ENCODE measurements at regions not wholly inside any gene's neighbourhood (a gene's known extent, or its start where the extent isn't known, plus 50 kb on each side); places are given as distances from the start of the nearest gene placed in this dataset.

DNA sequence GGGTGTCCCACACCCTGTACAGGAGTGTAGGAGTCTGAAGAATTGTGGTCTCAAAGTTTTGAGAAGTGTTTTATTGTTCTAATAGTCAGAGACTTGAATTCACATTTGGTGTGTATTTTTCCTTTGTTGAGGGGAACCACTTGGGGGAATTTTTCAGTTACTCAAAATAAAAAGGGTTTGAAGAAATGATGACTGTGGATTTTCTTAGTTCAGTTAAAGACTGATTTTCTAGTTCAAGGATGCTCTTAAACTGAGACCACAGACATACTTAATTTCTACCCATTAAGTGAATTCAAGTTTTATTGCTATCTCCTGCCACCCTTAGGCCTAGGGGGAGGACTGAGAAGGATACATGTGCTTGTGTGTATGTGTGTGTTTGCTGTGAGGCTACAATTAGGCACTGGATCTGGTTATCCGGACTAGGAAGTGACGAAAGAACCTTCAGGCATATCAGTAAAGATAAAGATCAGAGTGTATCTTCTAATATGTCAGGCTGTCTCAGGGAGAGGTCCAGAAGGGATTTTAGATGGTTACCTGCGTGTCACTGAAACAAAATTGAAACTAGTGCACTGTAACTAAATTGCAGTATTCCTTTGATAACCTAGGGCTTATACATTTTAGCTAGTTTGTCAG lies 234.9 kb upstream of the DACH1 start:
- H3K27me3 ChIP-seq (ENCODE audit: control insufficient read depth, insufficient read depth, low read length) = no peaks in the 10 kb centered on the region
- H3K9ac ChIP-seq (ENCODE audit: insufficient read depth, low read length) = no peak overlapping the region
- H2AFZ ChIP-seq (ENCODE audit: low read length) = no peak overlapping the region
- H3K36me3 ChIP-seq (ENCODE audit: control insufficient read depth, insufficient read depth, low read length) = no peaks in the 10 kb centered on the region
- no peaks in the 10 kb centered on the region for H3K4me1 ChIP-seq (ENCODE audit: control insufficient read depth, extremely low read depth, insufficient read depth, low read length)
- H3K79me2 ChIP-seq (ENCODE audit: control insufficient read depth, insufficient read depth, low read length) = no peaks in the 10 kb centered on the region
- no peak overlapping the region for H3K27ac ChIP-seq (ENCODE audit: insufficient read depth, low read length)
- no peak for DNase-seq (ENCODE audit: low read depth in 2 of 2)
- no peaks in the 10 kb centered on the region for H4K20me1 ChIP-seq (ENCODE audit: control insufficient read depth, extremely low read depth, insufficient read depth, low read length)
- no peak overlapping the region for H3K4me3 ChIP-seq (replicated peaks in 1 of 4; ENCODE audit: control extremely low read depth in 1 of 4, insufficient read depth in 1 of 4, low read depth in 3 of 4, low read length in 4 of 4)
- TF ChIP-seq, protein P1, sequence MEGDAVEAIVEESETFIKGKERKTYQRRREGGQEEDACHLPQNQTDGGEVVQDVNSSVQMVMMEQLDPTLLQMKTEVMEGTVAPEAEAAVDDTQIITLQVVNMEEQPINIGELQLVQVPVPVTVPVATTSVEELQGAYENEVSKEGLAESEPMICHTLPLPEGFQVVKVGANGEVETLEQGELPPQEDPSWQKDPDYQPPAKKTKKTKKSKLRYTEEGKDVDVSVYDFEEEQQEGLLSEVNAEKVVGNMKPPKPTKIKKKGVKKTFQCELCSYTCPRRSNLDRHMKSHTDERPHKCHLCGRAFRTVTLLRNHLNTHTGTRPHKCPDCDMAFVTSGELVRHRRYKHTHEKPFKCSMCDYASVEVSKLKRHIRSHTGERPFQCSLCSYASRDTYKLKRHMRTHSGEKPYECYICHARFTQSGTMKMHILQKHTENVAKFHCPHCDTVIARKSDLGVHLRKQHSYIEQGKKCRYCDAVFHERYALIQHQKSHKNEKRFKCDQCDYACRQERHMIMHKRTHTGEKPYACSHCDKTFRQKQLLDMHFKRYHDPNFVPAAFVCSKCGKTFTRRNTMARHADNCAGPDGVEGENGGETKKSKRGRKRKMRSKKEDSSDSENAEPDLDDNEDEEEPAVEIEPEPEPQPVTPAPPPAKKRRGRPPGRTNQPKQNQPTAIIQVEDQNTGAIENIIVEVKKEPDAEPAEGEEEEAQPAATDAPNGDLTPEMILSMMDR (conservative IDR thresholded peaks at IDR 0.05 in 1 of 2, IDR thresholded peaks at IDR 0.05 in 1 of 2; ENCODE audit: low read depth in 1 of 2, low read length in 2 of 2) = no peak
- no peak for TF ChIP-seq EZH2 (IDR thresholded peaks at IDR 0.05; ENCODE audit: low read length, missing control alignments)
- no peaks in the 10 kb centered on the region for H3K9me3 ChIP-seq (ENCODE audit: control insufficient read depth, insufficient read depth, low read depth, low read length)
- no peak overlapping the region for H3K4me2 ChIP-seq (ENCODE audit: extremely low read depth, insufficient read depth, low read length)

DNA sequence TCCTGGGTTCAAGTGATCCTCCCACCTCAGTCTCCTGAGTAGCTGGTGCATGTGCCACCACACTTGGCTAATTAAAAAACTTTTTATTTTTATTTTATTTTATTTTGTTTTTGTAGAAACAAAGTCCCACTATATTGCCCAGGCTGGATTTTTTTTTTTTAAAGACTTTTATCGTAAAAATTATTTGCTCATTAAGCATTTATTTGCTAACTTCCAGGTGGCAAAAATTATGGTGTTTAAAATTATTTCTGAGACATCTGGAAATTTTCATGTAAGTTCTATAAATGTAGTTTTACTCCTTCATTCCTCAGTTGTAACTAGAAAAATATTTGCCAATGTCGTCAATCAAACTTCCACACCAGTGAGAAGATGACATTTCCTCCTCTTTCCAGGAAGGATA lies 233.3 kb upstream of the DACH1 start:
- Histone ChIP-seq H3K4me1 (ENCODE audit: control insufficient read depth, extremely low read depth, insufficient read depth, low read length) (no peaks in the 10 kb centered on the region), H4K20me1 (ENCODE audit: control insufficient read depth, extremely low read depth, insufficient read depth, low read length) (no peaks in the 10 kb centered on the region), H3K4me3 (replicated peaks in 1 of 4; ENCODE audit: control extremely low read depth in 1 of 4, insufficient read depth in 1 of 4, low read depth in 3 of 4, low read length in 4 of 4) (no peak overlapping the region), H3K9ac (ENCODE audit: insufficient read depth, low read length) (no peak overlapping the region), H3K79me2 (ENCODE audit: control insufficient read depth, insufficient read depth, low read length) (no peaks in the 10 kb centered on the region), H3K27ac (ENCODE audit: insufficient read depth, low read length) (no peak overlapping the region), H3K27me3 (ENCODE audit: control insufficient read depth, insufficient read depth, low read length) (no peaks in the 10 kb centered on the region), H3K4me2 (ENCODE audit: extremely low read depth, insufficient read depth, low read length) (no peak overlapping the region), H2AFZ (ENCODE audit: low read length) (no peak overlapping the region), H3K9me3 (ENCODE audit: control insufficient read depth, insufficient read depth, low read depth, low read length) (no peaks in the 10 kb centered on the region), H3K36me3 (ENCODE audit: control insufficient read depth, insufficient read depth, low read length) (no peaks in the 10 kb centered on the region)
- DNase-seq (ENCODE audit: low read depth in 2 of 2) = no peak
- TF ChIP-seq, protein P1 (conservative IDR thresholded peaks at IDR 0.05 in 1 of 2, IDR thresholded peaks at IDR 0.05 in 1 of 2; ENCODE audit: low read depth in 1 of 2, low read length in 2 of 2) = no peak
- TF ChIP-seq EZH2 (IDR thresholded peaks at IDR 0.05; ENCODE audit: low read length, missing control alignments) = no peak

DNA sequence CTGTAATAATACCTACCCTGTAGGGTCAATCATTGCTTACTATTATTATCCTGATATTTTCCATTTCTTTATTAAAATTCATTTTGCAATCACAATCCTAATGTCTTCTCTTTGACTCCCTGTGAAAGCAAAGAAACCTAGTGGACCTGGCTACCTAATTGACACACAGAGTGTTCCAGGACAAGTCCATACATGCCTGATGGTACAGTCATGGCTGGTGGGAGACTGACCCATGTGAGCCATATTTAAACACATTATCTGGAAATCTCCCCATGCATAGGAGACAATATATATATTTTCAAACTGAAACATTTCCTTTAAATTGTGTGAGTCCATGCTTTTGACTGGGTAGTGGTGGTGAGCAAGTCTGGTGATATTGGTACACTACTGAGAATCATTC lies 230.6 kb upstream of the DACH1 start:
- no peak for DNase-seq (ENCODE audit: low read depth in 2 of 2)
- no peak overlapping the region for H3K27ac ChIP-seq (ENCODE audit: insufficient read depth, low read length)
- H3K4me3 ChIP-seq (replicated peaks in 1 of 4; ENCODE audit: control extremely low read depth in 1 of 4, insufficient read depth in 1 of 4, low read depth in 3 of 4, low read length in 4 of 4) = no peak overlapping the region
- H3K9ac ChIP-seq (ENCODE audit: insufficient read depth, low read length) = no peak overlapping the region
- no peak overlapping the region for H3K4me2 ChIP-seq (ENCODE audit: extremely low read depth, insufficient read depth, low read length)
- TF ChIP-seq, protein P1 (conservative IDR thresholded peaks at IDR 0.05 in 1 of 2, IDR thresholded peaks at IDR 0.05 in 1 of 2; ENCODE audit: low read depth in 1 of 2, low read length in 2 of 2) = no peak
- no peak for TF ChIP-seq EZH2 (IDR thresholded peaks at IDR 0.05; ENCODE audit: low read length, missing control alignments)
- no peaks in the 10 kb centered on the region for H3K27me3 ChIP-seq (ENCODE audit: control insufficient read depth, insufficient read depth, low read length)
- no peaks in the 10 kb centered on the region for H4K20me1 ChIP-seq (ENCODE audit: control insufficient read depth, extremely low read depth, insufficient read depth, low read length)
- H3K36me3 ChIP-seq (ENCODE audit: control insufficient read depth, insufficient read depth, low read length) = no peaks in the 10 kb centered on the region
- no peak overlapping the region for H2AFZ ChIP-seq (ENCODE audit: low read length)
- H3K79me2 ChIP-seq (ENCODE audit: control insufficient read depth, insufficient read depth, low read length) = no peaks in the 10 kb centered on the region
- no peaks in the 10 kb centered on the region for H3K4me1 ChIP-seq (ENCODE audit: control insufficient read depth, extremely low read depth, insufficient read depth, low read length)
- H3K9me3 ChIP-seq (ENCODE audit: control insufficient read depth, insufficient read depth, low read depth, low read length) = no peaks in the 10 kb centered on the region

All from fibroblast of lung (primary cell).